GM19239 (cell line): ENCODE measurements at regions not wholly inside any gene's neighbourhood (a gene's known extent, or its start where the extent isn't known, plus 50 kb on each side); places are given as distances from the start of the nearest gene placed in this dataset.
A peak's percentile ranks its signal among the peaks of the same experiment; 100 is the strongest.
"Not testable (repeated sequence)": the region's sequence is repeated elsewhere in the genome, so short reads cannot be mapped to it uniquely, and the experiment has no call there.

Source experiments
- DNase-seq: peaks from one replicate; pipeline ENCODE4 v3.0.0; 2011; ENCODE audit warnings: low spot score; ENCODE audit not compliant: insufficient read length
- FAIRE-seq: peaks from 2 replicates; lab custom pipeline; 2011; peaks lifted over from hg19 to GRCh38; lab: Jason Lieb, UNC

GRCh38 chr9:99466781-99467180, 244.7 kb downstream of the SEC61B start:
- DNase-seq, result no peak
- no peak for FAIRE-seq

DNA sequence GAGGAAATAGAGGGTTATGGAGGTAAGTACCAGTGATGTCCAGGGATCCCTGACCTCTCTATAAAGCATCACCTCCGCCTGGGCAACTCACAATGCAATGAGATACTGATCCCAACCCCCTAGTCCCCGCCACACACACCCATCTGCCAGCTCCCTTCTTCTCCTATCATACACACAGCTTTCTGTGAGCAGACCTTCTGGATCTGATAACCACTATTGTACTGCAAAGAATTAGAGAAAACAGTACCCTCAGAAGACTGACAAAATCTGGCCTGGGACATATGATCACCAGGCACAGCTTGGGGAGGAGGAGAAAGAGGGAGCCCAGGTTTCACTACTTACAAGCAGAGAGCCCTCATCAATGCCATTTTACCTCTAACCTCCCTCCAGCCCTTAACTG, 249.0 kb downstream of the SEC61B start:
- FAIRE-seq, result no peak
- no peak for DNase-seq

DNA sequence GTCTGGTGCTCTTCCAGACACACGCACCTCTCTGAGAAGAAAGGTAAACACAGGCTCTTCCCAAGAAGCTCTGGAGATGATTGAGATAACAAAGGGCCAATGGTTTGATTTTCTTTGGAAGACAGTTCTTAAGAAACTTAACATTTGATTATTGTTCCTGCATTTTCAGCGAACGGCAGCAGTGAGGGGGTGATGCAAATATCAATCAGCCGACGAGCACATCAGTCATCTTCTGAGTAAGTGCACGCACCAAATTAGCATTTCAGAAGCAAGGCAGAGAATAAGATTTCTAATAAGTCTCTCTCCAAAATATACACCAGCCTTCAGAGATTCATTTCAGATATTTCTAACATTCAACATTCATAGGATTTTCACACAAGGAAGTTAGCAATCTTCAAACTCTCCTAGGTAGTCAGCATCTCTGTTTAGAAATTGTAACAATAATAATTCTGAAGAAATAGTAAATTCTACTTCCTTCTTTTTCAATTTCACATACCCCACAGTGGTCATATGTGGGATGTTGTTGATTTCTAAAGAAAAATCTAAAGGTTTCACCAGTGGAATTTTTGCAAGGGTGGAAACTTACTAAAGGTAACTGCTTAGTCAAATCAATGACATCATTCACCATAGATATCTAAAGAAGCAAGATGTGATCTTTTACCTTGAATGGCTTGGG, 250.3 kb downstream of the SEC61B start:
- FAIRE-seq, result no peak

DNA sequence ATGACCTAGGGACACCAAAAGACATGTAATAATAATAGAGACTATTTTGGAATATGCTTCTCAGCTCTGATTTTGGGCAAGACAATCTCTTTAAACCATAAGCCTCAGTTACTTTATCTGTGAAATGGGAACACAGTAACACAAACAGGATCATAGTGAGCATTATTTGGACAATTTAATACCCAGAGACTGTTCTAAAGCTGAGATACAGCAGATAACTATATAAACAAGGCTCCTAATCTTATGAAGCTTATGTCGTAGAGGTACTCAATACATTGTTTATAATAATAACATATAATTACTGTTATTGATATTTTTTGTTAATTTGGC, 250.8 kb downstream of the SEC61B start:
- DNase-seq (no peak), FAIRE-seq (no peak)

More for the DNA sequence above, 250.3 kb downstream of the SEC61B start:
- DNase-seq, result no peak

DNA sequence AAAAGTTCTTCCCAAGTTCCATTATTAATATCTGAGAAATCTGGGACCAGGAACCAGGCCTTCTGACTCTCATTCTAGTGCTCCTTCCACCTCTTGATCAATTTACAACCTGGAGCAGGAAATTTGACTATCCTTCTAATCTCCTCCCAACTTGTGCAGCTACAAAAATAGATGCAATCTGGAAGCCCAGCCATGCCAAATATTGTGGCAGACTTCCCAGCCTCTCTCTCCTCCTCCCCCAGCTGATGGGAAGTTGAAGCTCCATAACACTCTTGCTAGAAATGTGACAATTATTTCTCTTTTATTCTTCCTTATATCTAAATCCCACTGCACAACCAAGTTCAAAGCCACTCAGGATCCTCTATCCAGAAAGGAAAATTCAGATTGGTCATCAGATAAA, 252.1 kb downstream of the SEC61B start:
- FAIRE-seq (no peak), DNase-seq (no peak)

DNA sequence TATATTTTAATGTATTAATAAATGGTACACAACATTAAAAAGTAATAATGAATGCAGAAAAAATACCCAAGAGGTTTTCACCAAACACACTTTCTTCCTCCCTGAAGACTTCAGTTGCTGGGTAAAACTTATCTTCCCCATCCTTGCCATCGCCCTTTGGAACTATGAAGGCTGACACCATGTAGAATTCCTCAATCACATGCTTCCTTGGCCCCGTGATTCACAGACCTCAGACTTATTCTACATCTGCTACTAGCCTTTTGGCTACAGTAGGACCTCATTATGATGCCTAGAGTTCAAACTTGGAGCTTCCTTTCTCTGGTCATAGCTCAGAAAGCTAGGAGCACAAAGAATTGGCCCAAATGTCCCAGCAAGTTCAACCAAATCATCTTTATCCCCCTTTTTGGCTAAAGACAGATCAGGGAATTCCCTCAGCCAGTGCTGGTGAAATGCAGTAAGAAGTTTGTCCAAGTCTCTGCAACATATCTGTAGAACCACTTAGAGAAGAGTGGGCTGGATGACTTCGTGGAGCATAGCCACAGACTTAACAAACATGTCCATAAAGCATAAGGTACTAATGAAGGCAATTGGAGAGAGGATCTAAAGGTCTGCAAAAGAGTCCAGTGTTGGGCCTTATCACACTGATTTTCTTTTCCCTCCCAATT, 253.5 kb downstream of the SEC61B start:
- no peak for DNase-seq
- FAIRE-seq, result no peak

- FAIRE-seq, result no peak
- DNase-seq, result no peak
Observed at GRCh38 chr9:99478469-99479027, 256.5 kb downstream of the SEC61B start.

- DNase-seq (no peak), FAIRE-seq (no peak)
Observed at GRCh38 chr9:99479929-99480328, 257.8 kb downstream of the SEC61B start.

- no peak for FAIRE-seq
Observed at GRCh38 chr9:99485459-99485858, 263.4 kb downstream of the SEC61B start.

GRCh38 chr9:99486684-99487083, 264.6 kb downstream of the SEC61B start:
- no peak for FAIRE-seq
- no peak for DNase-seq

More at GRCh38 chr9:99485459-99485858, 263.4 kb downstream of the SEC61B start:
- DNase-seq, result no peak

- DNase-seq (no peak), FAIRE-seq (no peak)
Observed at GRCh38 chr9:99488131-99489059, 266.3 kb downstream of the SEC61B start.

DNA sequence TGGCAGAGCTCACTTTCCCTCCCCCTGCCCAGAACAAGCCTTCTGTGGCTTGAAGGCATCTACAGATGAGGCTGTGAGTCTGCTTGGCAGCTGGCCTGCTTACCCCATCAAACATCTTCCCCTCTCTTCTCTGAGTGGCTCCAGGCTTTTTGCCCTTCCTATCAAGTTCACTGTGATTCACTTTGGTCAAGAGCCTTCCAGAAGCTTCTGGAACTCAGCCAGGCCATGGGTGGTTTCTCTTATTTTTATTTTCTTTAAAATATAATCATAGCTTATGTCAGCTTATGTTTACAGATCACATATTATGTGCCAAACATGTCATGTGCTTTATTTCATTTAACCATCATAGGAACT, 267.0 kb downstream of the SEC61B start:
- FAIRE-seq (no peak), DNase-seq (no peak)

- FAIRE-seq, result no peak
- no peak for DNase-seq
Observed at GRCh38 chr9:99490729-99491128, 268.6 kb downstream of the SEC61B start.

GRCh38 chr9:99491408-99492158, 269.5 kb downstream of the SEC61B start:
- DNase-seq, result peak; percentile 34
- FAIRE-seq, result peak; percentile 65

- FAIRE-seq (no peak), DNase-seq (no peak)
Observed at GRCh38 chr9:99497641-99498040, 275.6 kb downstream of the SEC61B start.

- not testable (repeated sequence) for FAIRE-seq, DNase-seq
Observed at GRCh38 chr9:99498979-99499378, 276.9 kb downstream of the SEC61B start.

- no peak for FAIRE-seq
- DNase-seq, result no peak
Observed at GRCh38 chr9:99505936-99506335, 283.9 kb downstream of the SEC61B start.

DNA sequence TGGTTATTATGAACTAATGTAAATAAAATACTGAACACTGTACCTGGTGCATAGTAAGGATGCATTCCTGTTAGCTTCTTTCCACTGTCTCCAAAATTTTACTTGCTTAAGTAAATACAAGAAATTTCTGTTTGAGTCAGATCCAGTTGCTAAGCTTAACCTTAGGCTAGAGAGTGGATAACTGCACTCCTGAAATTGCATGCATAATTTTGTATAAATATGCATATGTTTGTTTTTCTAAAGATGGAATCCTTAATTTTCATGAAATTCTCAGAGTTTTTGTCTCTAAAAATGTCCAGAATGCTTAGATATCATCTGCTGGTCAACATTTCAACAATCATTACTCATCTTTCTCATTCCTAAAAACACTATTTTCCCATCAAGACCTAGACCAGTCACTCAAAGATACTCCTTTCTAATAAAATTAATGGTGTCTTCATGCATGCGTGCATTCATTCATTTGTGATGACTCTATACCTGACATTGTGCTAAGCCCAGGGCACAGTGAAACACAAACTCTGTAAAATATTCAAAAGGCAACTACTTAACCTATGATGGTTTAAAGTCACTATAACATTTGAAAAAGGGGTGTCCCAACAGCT, 284.8 kb downstream of the SEC61B start:
- no peak for DNase-seq
- FAIRE-seq, result no peak

DNA sequence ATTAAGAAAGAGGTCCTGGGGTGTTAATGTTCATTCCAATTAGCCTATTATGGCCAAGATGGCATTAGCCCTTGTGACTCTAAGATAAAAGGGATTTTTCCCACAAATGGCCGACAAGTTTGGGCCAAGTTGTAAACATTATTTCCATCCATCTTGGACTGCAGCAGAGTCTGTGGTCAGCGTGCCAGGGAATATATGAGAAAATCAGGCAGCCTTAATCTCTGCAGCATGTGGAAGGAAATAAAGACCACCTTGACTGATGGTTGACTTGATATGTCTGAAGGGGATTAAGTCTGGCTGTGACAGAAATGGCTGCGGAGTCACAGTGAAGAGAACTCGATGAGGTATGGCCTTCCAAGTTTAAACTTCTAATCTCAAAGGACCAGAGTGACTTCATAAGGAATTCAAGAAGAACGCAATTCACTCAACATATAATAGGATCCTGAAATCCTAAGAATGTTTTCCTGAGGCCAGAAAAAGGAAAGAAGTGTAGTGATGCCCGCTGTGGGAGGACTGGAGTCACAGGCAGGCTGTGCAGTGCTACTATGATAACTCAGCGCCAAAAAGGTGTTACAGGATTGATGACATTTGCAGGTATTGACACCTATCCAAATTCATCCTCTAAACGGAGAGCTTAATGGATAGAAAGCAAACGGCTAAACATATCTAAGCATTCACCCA, 287.1 kb downstream of the SEC61B start:
- FAIRE-seq (peak; percentile 28), DNase-seq (no peak)
